Renal cortex interstitium (tissue), 11 donors: ENCODE measurements at regions not wholly inside any gene's neighbourhood (a gene's known extent, or its start where the extent isn't known, plus 50 kb on each side); places are given as distances from the start of the nearest gene placed in this dataset.

Source experiments
- DNase-seq, 11 donors: peaks; one replicate each; pipeline ENCODE4 v3.0.0-alpha.2; 2013; ENCODE audit warnings: low read depth in 9 of 11, low spot score in 4 of 11; ENCODE audit errors: extremely low read depth in 1 of 11

- DNase-seq, result no peak
Measured at GRCh38 chr1:72827278-72827677, 544.9 kb upstream of the NEGR1 start.

- DNase-seq, result no peak
Measured at GRCh38 chr1:72804541-72804940, 522.2 kb upstream of the NEGR1 start.

- DNase-seq, result no peak
Measured at GRCh38 chr1:72781038-72781437, 498.7 kb upstream of the NEGR1 start.

GRCh38 chr1:72780212-72780611 is 497.9 kb upstream of the NEGR1 start:
- DNase-seq, result no peak

- no peak for DNase-seq
Measured at GRCh38 chr1:72777918-72778317, 495.6 kb upstream of the NEGR1 start.

GRCh38 chr1:72763481-72763880 is 481.1 kb upstream of the NEGR1 start:
- DNase-seq, result no peak

GRCh38 chr1:72759486-72759885 is 477.1 kb upstream of the NEGR1 start:
- DNase-seq, result no peak

- no peak for DNase-seq
Measured at GRCh38 chr1:72757843-72758242, 475.5 kb upstream of the NEGR1 start.

GRCh38 chr1:72745413-72745812 is 463.1 kb upstream of the NEGR1 start:
- no peak for DNase-seq

GRCh38 chr1:72734415-72734814 is 452.1 kb upstream of the NEGR1 start:
- no peak for DNase-seq

- no peak for DNase-seq
Measured at GRCh38 chr1:72724951-72725861, 442.9 kb upstream of the NEGR1 start.

GRCh38 chr1:72705921-72706320 is 423.6 kb upstream of the NEGR1 start:
- DNase-seq, result no peak

GRCh38 chr1:72704841-72705477 is 422.6 kb upstream of the NEGR1 start:
- DNase-seq, result no peak

GRCh38 chr1:72697410-72697809 is 415.1 kb upstream of the NEGR1 start:
- DNase-seq, result no peak

GRCh38 chr1:72693899-72694298 is 411.6 kb upstream of the NEGR1 start:
- no peak for DNase-seq

- DNase-seq, result no peak
Measured at GRCh38 chr1:72693376-72693775, 411.0 kb upstream of the NEGR1 start.

GRCh38 chr1:72690871-72691270 is 408.5 kb upstream of the NEGR1 start:
- no peak for DNase-seq

- no peak for DNase-seq
Measured at GRCh38 chr1:72678683-72679082, 396.3 kb upstream of the NEGR1 start.

- DNase-seq, result no peak
Measured at GRCh38 chr1:72670902-72671301, 388.6 kb upstream of the NEGR1 start.

GRCh38 chr1:72662918-72663317 is 380.6 kb upstream of the NEGR1 start:
- DNase-seq, result no peak
